ENCODE measurements at regions not wholly inside any gene's neighbourhood (a gene's known extent, or its start where the extent isn't known, plus 50 kb on each side); places are given as distances from the start of the nearest gene placed in this dataset.
"Not testable (repeated sequence)": the region's sequence is repeated elsewhere in the genome, so short reads cannot be mapped to it uniquely, and the experiment has no call there.

- no peaks in the 10 kb centered on the region for H3K4me1 ChIP-seq (ENCODE audit: insufficient read depth, low read length)
- H3K9me3 ChIP-seq (ENCODE audit: control insufficient read depth, insufficient read depth, low read length), result no peaks in the 10 kb centered on the region
Observed at GRCh38 chr13:90461398-90461797, 886.1 kb upstream of the MIR17HG start.

GRCh38 chr13:90477216-90477615 is 870.3 kb upstream of the MIR17HG start:
- H3K9ac ChIP-seq (ENCODE audit: low read depth, low read length), result no peak overlapping the region
- no peaks in the 10 kb centered on the region; the same call in 1 of the 2 replicates for H3K36me3 ChIP-seq (ENCODE audit: insufficient read depth, low read length)
- no peaks in the 10 kb centered on the region for H3K4me1 ChIP-seq (ENCODE audit: insufficient read depth, low read length)
- 0 out of 2 replicates have a peak, but pooled peaks cover 2% of the 10 kb centered on the region for H3K9me3 ChIP-seq (ENCODE audit: control insufficient read depth, insufficient read depth, low read length)

More at GRCh38 chr13:90461398-90461797, 886.1 kb upstream of the MIR17HG start:
- no peaks in the 10 kb centered on the region for H3K36me3 ChIP-seq (ENCODE audit: insufficient read depth, low read length)
- no peak overlapping the region for H3K9ac ChIP-seq (ENCODE audit: low read depth, low read length)

- Histone ChIP-seq H3K36me3 (ENCODE audit: insufficient read depth, low read length) (no peaks in the 10 kb centered on the region; the same call in 1 of the 2 replicates), H3K9ac (ENCODE audit: low read depth, low read length) (no peak overlapping the region), H3K9me3 (ENCODE audit: control insufficient read depth, insufficient read depth, low read length) (no peaks in the 10 kb centered on the region), H3K4me1 (ENCODE audit: insufficient read depth, low read length) (no peaks in the 10 kb centered on the region)
Observed at GRCh38 chr13:90483906-90484305, 863.6 kb upstream of the MIR17HG start.

- H3K36me3 ChIP-seq (ENCODE audit: insufficient read depth, low read length), result no peaks in the 10 kb centered on the region; the same call in 1 of the 2 replicates
- no peaks in the 10 kb centered on the region for H3K4me1 ChIP-seq (ENCODE audit: insufficient read depth, low read length)
- H3K9me3 ChIP-seq (ENCODE audit: control insufficient read depth, insufficient read depth, low read length), result no peaks in the 10 kb centered on the region
- H3K9ac ChIP-seq (ENCODE audit: low read depth, low read length), result no peak overlapping the region
Observed at GRCh38 chr13:90485436-90485835, 862.1 kb upstream of the MIR17HG start.

GRCh38 chr13:90492872-90493271 is 854.6 kb upstream of the MIR17HG start:
- Histone ChIP-seq H3K36me3 (ENCODE audit: insufficient read depth, low read length) (no peaks in the 10 kb centered on the region), H3K9me3 (ENCODE audit: control insufficient read depth, insufficient read depth, low read length) (no peaks in the 10 kb centered on the region), H3K9ac (ENCODE audit: low read depth, low read length) (no peak overlapping the region), H3K4me1 (ENCODE audit: insufficient read depth, low read length) (no peaks in the 10 kb centered on the region)

- Histone ChIP-seq H3K36me3 (ENCODE audit: insufficient read depth, low read length) (no peaks in the 10 kb centered on the region), H3K4me1 (ENCODE audit: insufficient read depth, low read length) (no peaks in the 10 kb centered on the region), H3K9me3 (ENCODE audit: control insufficient read depth, insufficient read depth, low read length) (no peaks in the 10 kb centered on the region), H3K9ac (ENCODE audit: low read depth, low read length) (no peak overlapping the region)
Observed at GRCh38 chr13:90493667-90494066, 853.8 kb upstream of the MIR17HG start.

GRCh38 chr13:90494849-90495248 is 852.6 kb upstream of the MIR17HG start:
- not testable (repeated sequence) for H3K36me3 ChIP-seq (ENCODE audit: insufficient read depth, low read length); H3K9me3 ChIP-seq (ENCODE audit: control insufficient read depth, insufficient read depth, low read length); H3K9ac ChIP-seq (ENCODE audit: low read depth, low read length); H3K4me1 ChIP-seq (ENCODE audit: insufficient read depth, low read length)

GRCh38 chr13:90498096-90498495 is 849.4 kb upstream of the MIR17HG start:
- no peaks in the 10 kb centered on the region for H3K9me3 ChIP-seq (ENCODE audit: control insufficient read depth, insufficient read depth, low read length)
- H3K4me1 ChIP-seq (ENCODE audit: insufficient read depth, low read length), result no peaks in the 10 kb centered on the region
- H3K36me3 ChIP-seq (ENCODE audit: insufficient read depth, low read length), result no peaks in the 10 kb centered on the region
- H3K9ac ChIP-seq (ENCODE audit: low read depth, low read length), result no peak overlapping the region

- Histone ChIP-seq H3K9ac (ENCODE audit: low read depth, low read length) (no peak overlapping the region), H3K9me3 (ENCODE audit: control insufficient read depth, insufficient read depth, low read length) (no peaks in the 10 kb centered on the region), H3K36me3 (ENCODE audit: insufficient read depth, low read length) (no peaks in the 10 kb centered on the region), H3K4me1 (ENCODE audit: insufficient read depth, low read length) (no peaks in the 10 kb centered on the region)
Observed at GRCh38 chr13:90498816-90499215, 848.7 kb upstream of the MIR17HG start.

GRCh38 chr13:90500569-90500968 is 846.9 kb upstream of the MIR17HG start:
- H3K9ac ChIP-seq (ENCODE audit: low read depth, low read length), result no peak overlapping the region
- no peaks in the 10 kb centered on the region for H3K9me3 ChIP-seq (ENCODE audit: control insufficient read depth, insufficient read depth, low read length)
- H3K36me3 ChIP-seq (ENCODE audit: insufficient read depth, low read length), result no peaks in the 10 kb centered on the region
- no peaks in the 10 kb centered on the region for H3K4me1 ChIP-seq (ENCODE audit: insufficient read depth, low read length)

GRCh38 chr13:90502153-90502552 is 845.3 kb upstream of the MIR17HG start:
- Histone ChIP-seq H3K36me3 (ENCODE audit: insufficient read depth, low read length) (no peaks in the 10 kb centered on the region), H3K4me1 (ENCODE audit: insufficient read depth, low read length) (no peaks in the 10 kb centered on the region), H3K9ac (ENCODE audit: low read depth, low read length) (no peak overlapping the region), H3K9me3 (ENCODE audit: control insufficient read depth, insufficient read depth, low read length) (no peaks in the 10 kb centered on the region)

- H3K9ac ChIP-seq (ENCODE audit: low read depth, low read length), result no peak overlapping the region
- no peaks in the 10 kb centered on the region for H3K9me3 ChIP-seq (ENCODE audit: control insufficient read depth, insufficient read depth, low read length)
- no peaks in the 10 kb centered on the region for H3K4me1 ChIP-seq (ENCODE audit: insufficient read depth, low read length)
- H3K36me3 ChIP-seq (ENCODE audit: insufficient read depth, low read length), result no peaks in the 10 kb centered on the region
Observed at GRCh38 chr13:90502762-90503161, 844.7 kb upstream of the MIR17HG start.

GRCh38 chr13:90510319-90510718 is 837.2 kb upstream of the MIR17HG start:
- Histone ChIP-seq H3K36me3 (ENCODE audit: insufficient read depth, low read length) (no peaks in the 10 kb centered on the region), H3K9ac (ENCODE audit: low read depth, low read length) (no peak overlapping the region), H3K4me1 (ENCODE audit: insufficient read depth, low read length) (no peaks in the 10 kb centered on the region), H3K9me3 (ENCODE audit: control insufficient read depth, insufficient read depth, low read length) (no peaks in the 10 kb centered on the region)

GRCh38 chr13:90511903-90512302 is 835.6 kb upstream of the MIR17HG start:
- H3K36me3 ChIP-seq (ENCODE audit: insufficient read depth, low read length), result no peaks in the 10 kb centered on the region
- no peaks in the 10 kb centered on the region for H3K4me1 ChIP-seq (ENCODE audit: insufficient read depth, low read length)
- H3K9ac ChIP-seq (ENCODE audit: low read depth, low read length), result no peak overlapping the region
- no peaks in the 10 kb centered on the region for H3K9me3 ChIP-seq (ENCODE audit: control insufficient read depth, insufficient read depth, low read length)

GRCh38 chr13:90514712-90515111 is 832.8 kb upstream of the MIR17HG start:
- H3K9ac ChIP-seq (ENCODE audit: low read depth, low read length); H3K4me1 ChIP-seq (ENCODE audit: insufficient read depth, low read length); H3K9me3 ChIP-seq (ENCODE audit: control insufficient read depth, insufficient read depth, low read length); H3K36me3 ChIP-seq (ENCODE audit: insufficient read depth, low read length): not testable (repeated sequence)

GRCh38 chr13:90518417-90518816 is 829.1 kb upstream of the MIR17HG start:
- Histone ChIP-seq H3K9me3 (ENCODE audit: control insufficient read depth, insufficient read depth, low read length) (no peaks in the 10 kb centered on the region), H3K9ac (ENCODE audit: low read depth, low read length) (no peak overlapping the region), H3K36me3 (ENCODE audit: insufficient read depth, low read length) (no peaks in the 10 kb centered on the region), H3K4me1 (ENCODE audit: insufficient read depth, low read length) (no peaks in the 10 kb centered on the region)

All from ES-I3 (cell line).